PC-9 (cell line): ENCODE measurements at regions not wholly inside any gene's neighbourhood (a gene's known extent, or its start where the extent isn't known, plus 50 kb on each side); places are given as distances from the start of the nearest gene placed in this dataset.
A peak's percentile ranks its signal among the peaks of the same experiment; 100 is the strongest.

Experiments used
- BruUV-seq: library from RNA; stranded (reverse); fragments of 400-500 nt; replicated peaks from 2 replicates; lab custom pipeline; 2021; lab: Mats Ljungman, UMichigan
- CTCF ChIA-PET: fragments of 300-600 bp; sonication (Branson Sonifier 250); formaldehyde crosslinking; loops from one replicate; lab custom pipeline; 2022; ENCODE audit warnings: antibody characterized with exemption; lab: Charles Lee
- POLR2A ChIA-PET: fragments of 300-600 bp; sonication (Branson Sonifier 250); formaldehyde crosslinking; loops from one replicate; lab custom pipeline; 2022; ENCODE audit warnings: antibody characterized with exemption; ENCODE audit not compliant: unreplicated experiment; lab: Charles Lee
- DNase-seq, 2 experiments: peaks; one replicate each; pipeline versions ENCODE4 v3.0.0 to v3.0.0-alpha.2; 2015 to 2022; ENCODE audit warnings: mixed read lengths in 1 of 2
- H2AFZ ChIP-seq: fragments of 200-600 bp; sonication (generic); 2 replicates; pipeline ENCODE4 v1.8.1; 2017; ENCODE audit warnings: antibody characterized with exemption
- H3F3A ChIP-seq: fragments of 200-600 bp; sonication (generic); 2 replicates; pipeline ENCODE4 v1.8.1; 2017; ENCODE audit warnings: antibody characterized with exemption, mild to moderate bottlenecking, low read depth; ENCODE audit not compliant: insufficient read depth
- H3K27ac ChIP-seq: fragments of 200-600 bp; sonication (generic); 2 replicates; pipeline ENCODE4 v1.6.1; 2016; ENCODE audit warnings: mixed run types
- H3K27me3 ChIP-seq: fragments of 200-600 bp; sonication (generic); 2 replicates; pipeline ENCODE4 v1.6.1; 2016; ENCODE audit warnings: low read depth, mixed run types; ENCODE audit not compliant: insufficient read depth
- H3K36me3 ChIP-seq: fragments of 200-600 bp; sonication (generic); 2 replicates; pipeline ENCODE4 v1.6.1; 2016; ENCODE audit warnings: low read depth, mixed run types
- H3K4me1 ChIP-seq: fragments of 200-600 bp; sonication (generic); replicated peaks from 2 replicates; pipeline ENCODE4 v1.6.1; 2016; ENCODE audit warnings: mixed run types; ENCODE audit not compliant: insufficient read depth
- H3K4me2 ChIP-seq: fragments of 200-600 bp; sonication (generic); 2 replicates; pipeline ENCODE4 v1.6.1; 2017; ENCODE audit warnings: mixed run types
- H3K4me3 ChIP-seq: fragments of 200-600 bp; sonication (generic); 2 replicates; pipeline ENCODE4 v1.6.1; 2016; ENCODE audit warnings: mixed run types
- H3K79me2 ChIP-seq: fragments of 200-600 bp; sonication (generic); 2 replicates; pipeline ENCODE4 v1.6.1; 2017; ENCODE audit warnings: low read depth, mixed run types
- H3K9me2 ChIP-seq: fragments of 200-600 bp; sonication (generic); 2 replicates; pipeline ENCODE4 v1.8.1; 2017; ENCODE audit warnings: mild to moderate bottlenecking; ENCODE audit not compliant: insufficient read depth
- H3K9me3 ChIP-seq: fragments of 200-600 bp; sonication (generic); 2 replicates; pipeline ENCODE4 v1.8.1; 2016; ENCODE audit warnings: low read depth; ENCODE audit not compliant: insufficient read depth
- H4K20me1 ChIP-seq: fragments of 200-600 bp; sonication (generic); 2 replicates; pipeline ENCODE4 v1.8.1; 2017; ENCODE audit not compliant: insufficient read depth
- EZH2 ChIP-seq: fragments of 200-600 bp; sonication (generic); IDR thresholded peaks from 2 replicates; pipeline ENCODE4 v1.8.0; 2017; ENCODE audit warnings: antibody characterized with exemption, low read depth
- intact Hi-C: fragments of 100-400 bp; cut with micrococcal nuclease; formaldehyde crosslinking; loops from one replicate; pipeline ENCODE4 v1.10.0; 2022; ENCODE audit not compliant: unreplicated experiment
- TF ChIP-seq, protein P1 (sequence below): fragments of 200-600 bp; sonication (generic); conservative IDR thresholded peaks from 2 replicates; pipeline ENCODE4 v1.6.1; 2017; ENCODE audit warnings: mixed run types, antibody characterized with exemption, mild to moderate bottlenecking, moderate library complexity

DNA sequence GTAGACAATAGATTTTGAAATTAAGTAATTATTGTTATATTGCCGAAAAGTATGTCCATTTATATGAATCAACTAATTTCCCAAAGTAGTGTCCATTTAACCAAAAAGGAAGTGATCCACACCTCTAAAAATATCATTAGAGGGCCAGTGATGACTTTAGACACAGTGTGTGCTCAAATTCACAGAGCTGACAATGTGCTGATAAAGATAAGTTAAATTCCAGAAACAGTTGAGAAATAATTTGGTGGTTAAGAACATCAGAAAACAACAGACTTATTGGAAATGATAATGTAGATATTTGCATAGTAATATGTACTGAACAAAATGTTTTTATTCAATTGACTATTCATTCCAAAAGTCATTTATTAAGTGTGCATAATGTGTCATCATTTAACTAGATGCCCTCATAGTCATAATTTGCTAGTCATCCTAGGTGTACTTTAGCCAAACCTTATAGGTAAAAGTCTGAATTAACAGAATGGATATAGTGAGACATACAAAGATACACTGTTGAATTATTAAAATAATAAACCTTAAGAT, 230.2 kb upstream of the ADAMTS9 start:
- no TSS peak for BruUV-seq
- TF ChIP-seq EZH2 = no peak
- TF ChIP-seq, protein P1, sequence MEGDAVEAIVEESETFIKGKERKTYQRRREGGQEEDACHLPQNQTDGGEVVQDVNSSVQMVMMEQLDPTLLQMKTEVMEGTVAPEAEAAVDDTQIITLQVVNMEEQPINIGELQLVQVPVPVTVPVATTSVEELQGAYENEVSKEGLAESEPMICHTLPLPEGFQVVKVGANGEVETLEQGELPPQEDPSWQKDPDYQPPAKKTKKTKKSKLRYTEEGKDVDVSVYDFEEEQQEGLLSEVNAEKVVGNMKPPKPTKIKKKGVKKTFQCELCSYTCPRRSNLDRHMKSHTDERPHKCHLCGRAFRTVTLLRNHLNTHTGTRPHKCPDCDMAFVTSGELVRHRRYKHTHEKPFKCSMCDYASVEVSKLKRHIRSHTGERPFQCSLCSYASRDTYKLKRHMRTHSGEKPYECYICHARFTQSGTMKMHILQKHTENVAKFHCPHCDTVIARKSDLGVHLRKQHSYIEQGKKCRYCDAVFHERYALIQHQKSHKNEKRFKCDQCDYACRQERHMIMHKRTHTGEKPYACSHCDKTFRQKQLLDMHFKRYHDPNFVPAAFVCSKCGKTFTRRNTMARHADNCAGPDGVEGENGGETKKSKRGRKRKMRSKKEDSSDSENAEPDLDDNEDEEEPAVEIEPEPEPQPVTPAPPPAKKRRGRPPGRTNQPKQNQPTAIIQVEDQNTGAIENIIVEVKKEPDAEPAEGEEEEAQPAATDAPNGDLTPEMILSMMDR = no peak
- no peak overlapping the region for H3K27ac ChIP-seq
- no peaks in the 10 kb centered on the region for H3K9me3 ChIP-seq
- no peaks in the 10 kb centered on the region for H3K9me2 ChIP-seq
- H4K20me1 ChIP-seq = no peaks in the 10 kb centered on the region
- 0 out of 2 replicates have a peak, but pooled peaks cover 3% of the 10 kb centered on the region for H3F3A ChIP-seq
- H3K36me3 ChIP-seq = no peaks in the 10 kb centered on the region
- no peak for DNase-seq
- H3K4me3 ChIP-seq = no peak overlapping the region
- intact Hi-C loops = no loop called here
- H3K79me2 ChIP-seq = no peaks in the 10 kb centered on the region
- no peaks in the 10 kb centered on the region for H3K27me3 ChIP-seq
- no peak overlapping the region for H2AFZ ChIP-seq
- ChIA-PET CTCF (no interaction called here), POLR2A (no interaction called here)
- H3K4me2 ChIP-seq = no peak overlapping the region
- H3K4me1 ChIP-seq = peaks cover 12% of the 10 kb centered on the region

DNA sequence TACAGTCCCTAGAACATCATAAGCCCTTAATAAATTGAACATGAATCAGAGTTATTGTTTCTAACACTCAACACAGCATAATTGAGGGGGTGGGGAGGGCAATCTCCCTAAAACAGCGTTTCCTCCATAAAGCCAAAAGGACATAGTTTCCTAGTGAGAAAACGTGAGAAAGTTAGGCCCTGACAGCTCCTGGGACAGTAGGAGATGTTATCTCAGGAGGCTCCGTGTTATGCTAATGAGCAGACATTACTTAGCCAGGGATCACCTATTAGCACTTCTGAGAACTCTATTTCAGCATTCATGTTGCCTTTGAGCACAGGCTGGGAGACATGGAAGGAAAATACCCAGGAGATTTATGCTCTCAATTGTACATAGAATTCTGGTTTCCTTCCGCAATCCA, 229.1 kb upstream of the ADAMTS9 start:
- TF ChIP-seq EZH2 = no peak
- TF ChIP-seq, protein P1 = no peak
- intact Hi-C loops = no loop called here
- Histone ChIP-seq H3K9me3 (no peaks in the 10 kb centered on the region), H3K9me2 (no peaks in the 10 kb centered on the region), H3K4me1 (peaks cover 12% of the 10 kb centered on the region), H3K4me2 (no peak overlapping the region), H3K4me3 (no peak overlapping the region), H3K27ac (no peak overlapping the region), H3K36me3 (no peaks in the 10 kb centered on the region), H3K79me2 (no peaks in the 10 kb centered on the region), H3F3A (0 out of 2 replicates have a peak, but pooled peaks cover 3% of the 10 kb centered on the region), H2AFZ (no peak overlapping the region), H3K27me3 (no peaks in the 10 kb centered on the region), H4K20me1 (no peaks in the 10 kb centered on the region)
- no peak for DNase-seq
- BruUV-seq = no TSS peak
- ChIA-PET CTCF (no interaction called here), POLR2A (no interaction called here)

DNA sequence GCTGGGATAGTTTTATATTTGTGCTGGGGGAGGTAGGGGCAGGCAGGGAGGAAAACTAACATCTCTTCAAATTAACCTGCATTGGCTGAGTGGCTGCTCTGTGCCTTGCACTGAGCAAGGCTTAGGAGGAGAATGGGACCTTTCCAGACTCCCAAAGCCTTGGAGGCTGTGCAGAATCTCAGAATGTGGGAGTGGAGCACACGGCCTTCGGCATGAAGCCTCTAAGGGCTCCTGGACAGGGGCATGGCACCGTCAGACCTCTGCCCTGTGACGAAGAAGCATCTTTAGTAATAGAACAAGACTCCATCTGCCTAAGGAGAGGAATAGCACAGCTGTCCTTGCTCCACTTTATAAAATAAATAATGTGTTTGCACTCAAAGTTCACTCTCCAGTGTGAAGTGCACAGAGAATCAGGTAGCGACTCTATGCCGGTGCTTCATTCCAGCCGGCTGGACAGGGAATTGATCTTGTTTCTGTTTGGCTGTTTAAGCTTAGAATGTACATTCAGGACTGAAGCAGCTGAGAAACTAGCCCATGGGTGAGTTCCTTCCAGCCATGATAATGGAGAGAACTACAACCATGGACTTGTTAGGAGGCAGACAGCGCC, 228.5 kb upstream of the ADAMTS9 start:
- no peak for DNase-seq
- Histone ChIP-seq H3K27ac (peak overlapping the region; percentile 37), H3K9me2 (no peaks in the 10 kb centered on the region), H3K4me3 (no peak overlapping the region), H2AFZ (no peak overlapping the region), H3K27me3 (no peaks in the 10 kb centered on the region), H3K79me2 (no peaks in the 10 kb centered on the region), H4K20me1 (no peaks in the 10 kb centered on the region), H3K4me1 (peaks cover 12% of the 10 kb centered on the region), H3K4me2 (peak overlapping the region; percentile 34; the same call in 1 of the 2 replicates), H3K36me3 (no peaks in the 10 kb centered on the region), H3K9me3 (no peaks in the 10 kb centered on the region), H3F3A (0 out of 2 replicates have a peak, but pooled peaks cover 3% of the 10 kb centered on the region)
- no TSS peak for BruUV-seq
- CTCF ChIA-PET = no interaction called here
- POLR2A ChIA-PET = no interaction called here
- TF ChIP-seq, protein P1 = no peak
- TF ChIP-seq EZH2 = no peak
- intact Hi-C loops = no loop called here
